Fibroblast of the aortic adventitia (primary cell): ENCODE measurements at regions not wholly inside any gene's neighbourhood (a gene's known extent, or its start where the extent isn't known, plus 50 kb on each side); places are given as distances from the start of the nearest gene placed in this dataset.
"Not testable (repeated sequence)": the region's sequence is repeated elsewhere in the genome, so short reads cannot be mapped to it uniquely, and the experiment has no call there.

Source experiments
- DNase-seq: peaks from one replicate; pipeline ENCODE4 v3.0.0-alpha.2; 2010; ENCODE audit warnings: low read depth
- H3K4me3 ChIP-seq: 2 replicates; pipeline ENCODE4 v1.5.1; 2011; ENCODE audit warnings: low read depth, mild to moderate bottlenecking, control low read depth, low read length, moderate library complexity
- CTCF ChIP-seq: IDR thresholded peaks from 2 replicates; pipeline ENCODE4 v1.5.1; 2011; ENCODE audit warnings: mild to moderate bottlenecking, low read length, control low read depth, inconsistent platforms; ENCODE audit not compliant: insufficient read depth

- no peak overlapping the region for H3K4me3 ChIP-seq
- no peak for TF ChIP-seq CTCF
- DNase-seq, result no peak
Observed at GRCh38 chr4:63965875-63966274, 443.4 kb downstream of the TECRL start.

DNA sequence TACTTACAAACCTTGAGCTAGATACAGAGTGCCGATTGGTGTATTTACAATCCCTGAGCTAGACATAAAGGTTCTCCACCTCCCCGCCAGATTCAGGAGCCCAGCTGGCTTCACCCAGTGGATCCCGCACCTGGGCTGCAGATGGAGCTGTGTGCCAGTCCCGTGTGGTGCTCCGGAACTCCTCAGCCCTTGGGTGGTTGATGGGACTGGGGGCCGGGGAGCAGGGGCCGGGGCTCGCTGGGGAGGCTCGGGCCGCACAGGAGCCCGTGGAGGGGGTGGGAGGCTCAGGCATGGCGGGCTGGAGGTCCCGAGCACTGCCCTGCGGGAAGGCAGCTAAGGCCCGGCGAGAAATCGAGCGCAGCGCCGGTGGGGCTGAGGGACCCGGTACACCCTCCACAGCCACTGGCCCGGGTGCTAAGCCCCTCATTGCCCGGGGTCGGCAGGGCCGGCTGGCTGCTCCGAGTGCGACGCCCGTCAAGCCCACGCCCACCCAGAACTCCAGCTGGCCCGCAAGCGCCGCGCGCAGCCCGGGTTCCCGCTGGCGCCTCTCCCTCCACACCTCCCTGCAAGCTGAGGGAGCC lies 466.5 kb downstream of the TECRL start:
- H3K4me3 ChIP-seq, DNase-seq: not testable (repeated sequence)

- no peak for DNase-seq
- TF ChIP-seq CTCF, result no peak
- H3K4me3 ChIP-seq, result no peak overlapping the region
Observed at GRCh38 chr4:63937961-63938360, 471.3 kb downstream of the TECRL start.

DNA sequence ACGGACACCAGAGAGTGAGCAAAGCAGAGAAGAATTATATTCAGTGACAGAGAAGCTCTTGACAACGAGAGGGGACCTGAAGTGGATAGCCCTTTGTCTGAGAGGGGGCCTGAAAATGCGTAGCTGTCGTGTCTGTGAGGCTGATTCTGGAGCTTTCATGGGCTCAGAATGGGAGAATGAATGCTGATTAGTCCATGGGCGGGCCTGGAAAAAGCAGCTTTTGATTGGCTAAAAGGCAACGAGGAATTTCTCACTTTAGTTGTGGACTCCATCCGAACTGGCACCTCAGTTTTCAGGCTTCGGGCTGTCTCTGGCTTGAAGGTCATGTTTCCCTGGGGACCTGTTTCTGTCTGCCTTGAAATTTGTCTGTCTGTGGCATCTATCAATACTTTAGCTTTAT lies 487.1 kb downstream of the TECRL start:
- no peak for TF ChIP-seq CTCF
- H3K4me3 ChIP-seq, result no peak overlapping the region
- no peak for DNase-seq

GRCh38 chr4:63921561-63921960 lies 487.7 kb downstream of the TECRL start:
- no peak for DNase-seq
- no peak for TF ChIP-seq CTCF
- no peak overlapping the region for H3K4me3 ChIP-seq

DNA sequence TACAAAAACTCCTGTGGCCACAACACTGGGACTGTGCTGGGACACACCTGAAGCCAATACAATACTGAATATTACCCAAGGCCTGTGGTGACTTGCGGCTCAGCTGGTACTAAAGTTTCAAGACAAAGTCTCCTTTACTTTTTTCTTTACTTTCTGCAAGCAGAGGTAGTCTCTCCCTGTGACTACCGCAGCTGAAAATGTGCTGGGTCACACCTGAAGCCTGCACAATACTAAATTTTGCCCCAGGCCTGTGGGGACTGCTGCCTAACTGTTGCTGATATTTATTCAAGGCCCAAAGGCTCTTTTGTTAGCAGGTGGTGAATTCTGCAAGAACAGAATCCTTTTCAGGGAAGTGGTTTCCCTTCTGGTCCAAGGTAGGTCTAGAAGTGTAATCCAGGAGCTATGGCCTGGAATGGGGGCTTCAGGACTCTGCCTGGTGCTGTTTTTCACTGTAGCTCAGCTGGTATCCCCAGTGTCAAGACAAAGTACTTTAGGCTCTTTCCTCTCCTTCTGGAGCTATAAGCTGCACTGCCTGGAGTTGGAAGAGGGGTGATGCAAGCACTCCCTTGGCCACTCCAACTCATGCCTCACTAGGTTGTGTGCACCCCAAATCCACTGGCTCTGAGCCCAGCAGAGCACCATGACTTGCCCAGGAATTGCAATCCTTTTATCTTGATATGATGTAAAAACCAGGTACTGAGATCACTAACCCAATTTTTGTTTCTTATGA lies 489.4 kb downstream of the TECRL start:
- no peak overlapping the region for H3K4me3 ChIP-seq
- no peak for DNase-seq
- no peak for TF ChIP-seq CTCF

GRCh38 chr4:63906660-63907183 lies 502.5 kb downstream of the TECRL start:
- TF ChIP-seq CTCF, result no peak
- DNase-seq, result no peak
- H3K4me3 ChIP-seq, result no peak overlapping the region
